Hepatocyte (in vitro differentiated cells): ENCODE measurements at regions not wholly inside any gene's neighbourhood (a gene's known extent, or its start where the extent isn't known, plus 50 kb on each side); places are given as distances from the start of the nearest gene placed in this dataset.
A peak's percentile ranks its signal among the peaks of the same experiment; 100 is the strongest.

Experiments used
- DNase-seq: peaks from one replicate; pipeline ENCODE4 v3.0.0-alpha.2; 2016; ENCODE audit warnings: low spot score
- H2AFZ ChIP-seq: fragments of 200-600 bp; sonication (generic); 2 replicates; pipeline ENCODE4 v1.6.0; 2016; ENCODE audit warnings: antibody characterized with exemption, mild to moderate bottlenecking
- H3K27ac ChIP-seq: fragments of 200-600 bp; sonication (generic); 2 replicates; pipeline ENCODE4 v1.5.1; 2016; ENCODE audit warnings: mild to moderate bottlenecking
- H3K27me3 ChIP-seq: fragments of 200-600 bp; sonication (generic); 2 replicates; pipeline ENCODE4 v1.6.1; 2016
- H3K36me3 ChIP-seq: fragments of 200-600 bp; sonication (generic); replicated peaks from 2 replicates; pipeline ENCODE4 v1.5.1; 2016; ENCODE audit warnings: low read depth; ENCODE audit not compliant: insufficient read depth
- H3K4me1 ChIP-seq: fragments of 200-600 bp; sonication (generic); 2 replicates; pipeline ENCODE4 v1.5.1; 2016; ENCODE audit warnings: mild to moderate bottlenecking, moderate library complexity; ENCODE audit not compliant: insufficient read depth
- H3K4me2 ChIP-seq: fragments of 200-600 bp; sonication (generic); 2 replicates; pipeline ENCODE4 v1.6.0; 2016
- H3K4me3 ChIP-seq: fragments of 200-600 bp; sonication (generic); 2 replicates; pipeline ENCODE4 v1.5.1; 2016; ENCODE audit warnings: mild to moderate bottlenecking
- H3K79me2 ChIP-seq: fragments of 200-600 bp; sonication (generic); 2 replicates; pipeline ENCODE4 v1.6.0; 2017; ENCODE audit warnings: mild to moderate bottlenecking
- H3K9me2 ChIP-seq: fragments of 200-600 bp; sonication (generic); replicated peaks from 2 replicates; pipeline ENCODE4 v1.6.0; 2017; ENCODE audit warnings: mild to moderate bottlenecking; ENCODE audit not compliant: insufficient read depth
- H3K9me3 ChIP-seq: fragments of 200-600 bp; sonication (generic); 2 replicates; pipeline ENCODE4 v1.5.1; 2016; ENCODE audit warnings: low read depth, mild to moderate bottlenecking
- H4K20me1 ChIP-seq: fragments of 200-600 bp; sonication (generic); 2 replicates; pipeline ENCODE4 v1.6.0; 2016; ENCODE audit warnings: mild to moderate bottlenecking; ENCODE audit not compliant: insufficient read depth, poor library complexity, severe bottlenecking
- CTCF ChIP-seq: fragments of 200-600 bp; sonication (generic); IDR thresholded peaks from 2 replicates; pipeline ENCODE4 v1.5.1; 2016; ENCODE audit warnings: antibody characterized with exemption, mild to moderate bottlenecking; ENCODE audit not compliant: poor library complexity
- EZH2 ChIP-seq: fragments of 200-600 bp; sonication (generic); IDR thresholded peaks from 2 replicates; pipeline ENCODE4 v1.6.1; 2016; ENCODE audit warnings: antibody characterized with exemption, mild to moderate bottlenecking, borderline replicate concordance
- EZH2phosphoT487 ChIP-seq: fragments of 200-600 bp; sonication (generic); IDR thresholded peaks from one replicate; pipeline ENCODE4 v1.6.1; 2018; ENCODE audit warnings: antibody characterized with exemption, mild to moderate bottlenecking, low read depth, moderate library complexity; ENCODE audit not compliant: unreplicated experiment, severe bottlenecking
- WGBS: methylation state at CpG from one replicate; pipeline ENCODE4 v1.1.6; 2016; ENCODE audit warnings: low lambda C conversion rate; ENCODE audit errors: missing lambda C conversion rate; 5-methylcytosine and 5-hydroxymethylcytosine counted together

- no peaks in the 10 kb centered on the region for H3K79me2 ChIP-seq
- TF ChIP-seq EZH2phosphoT487 (peak; percentile 45), CTCF (no peak)
- H3K4me1 ChIP-seq, result peaks cover 17% of the 10 kb centered on the region
- H3K9me3 ChIP-seq, result no peaks in the 10 kb centered on the region
- H3K9me2 ChIP-seq, result no peaks in the 10 kb centered on the region
- no peaks in the 10 kb centered on the region for H3K36me3 ChIP-seq
- H2AFZ ChIP-seq, result no peak overlapping the region
- H3K4me2 ChIP-seq, result no peak overlapping the region
- H3K27me3 ChIP-seq, result no peaks in the 10 kb centered on the region
- WGBS, result 59% methylated on average over 8 of the region's 8 CpGs
- peak; percentile 41 for DNase-seq
- peak overlapping the region; percentile 31 for H3K27ac ChIP-seq
- no peak overlapping the region for H3K4me3 ChIP-seq
- H4K20me1 ChIP-seq, result no peaks in the 10 kb centered on the region
Measured at GRCh38 chr15:39362821-39363561, 217.9 kb upstream of the THBS1 start.

GRCh38 chr15:39363761-39364586, 216.9 kb upstream of the THBS1 start:
- no peak for TF ChIP-seq CTCF
- TF ChIP-seq EZH2phosphoT487, result no peak
- no peak for TF ChIP-seq EZH2
- no peaks in the 10 kb centered on the region for H4K20me1 ChIP-seq
- no peak overlapping the region for H2AFZ ChIP-seq
- no peaks in the 10 kb centered on the region for H3K36me3 ChIP-seq
- no peaks in the 10 kb centered on the region for H3K9me2 ChIP-seq
- H3K4me1 ChIP-seq, result peaks cover 7% of the 10 kb centered on the region
- no peak overlapping the region for H3K4me3 ChIP-seq
- no peak for DNase-seq
- H3K27me3 ChIP-seq, result no peaks in the 10 kb centered on the region
- no peaks in the 10 kb centered on the region for H3K9me3 ChIP-seq
- H3K79me2 ChIP-seq, result no peaks in the 10 kb centered on the region
- H3K4me2 ChIP-seq, result no peak overlapping the region
- H3K27ac ChIP-seq, result peak overlapping the region; percentile 31
- 58% methylated on average over 5 of the region's 5 CpGs for WGBS

GRCh38 chr15:39364721-39365120, 216.2 kb upstream of the THBS1 start:
- H3K36me3 ChIP-seq, result no peaks in the 10 kb centered on the region
- H2AFZ ChIP-seq, result no peak overlapping the region
- no peak for TF ChIP-seq EZH2
- TF ChIP-seq EZH2phosphoT487, result no peak
- no peak for TF ChIP-seq CTCF
- peaks cover 7% of the 10 kb centered on the region for H3K4me1 ChIP-seq
- DNase-seq, result no peak
- no peaks in the 10 kb centered on the region for H3K9me2 ChIP-seq
- H3K27ac ChIP-seq, result no peak overlapping the region
- no peaks in the 10 kb centered on the region for H3K27me3 ChIP-seq
- H3K79me2 ChIP-seq, result no peaks in the 10 kb centered on the region
- no peaks in the 10 kb centered on the region for H3K9me3 ChIP-seq
- no peaks in the 10 kb centered on the region for H4K20me1 ChIP-seq
- WGBS, result 93% methylated on average over 1 of the region's 1 CpG
- no peak overlapping the region for H3K4me3 ChIP-seq
- no peak overlapping the region for H3K4me2 ChIP-seq
